ENCODE measurements at regions not wholly inside any gene's neighbourhood (a gene's known extent, or its start where the extent isn't known, plus 50 kb on each side); places are given as distances from the start of the nearest gene placed in this dataset.
"Not testable (repeated sequence)": the region's sequence is repeated elsewhere in the genome, so short reads cannot be mapped to it uniquely, and the experiment has no call there.

DNA sequence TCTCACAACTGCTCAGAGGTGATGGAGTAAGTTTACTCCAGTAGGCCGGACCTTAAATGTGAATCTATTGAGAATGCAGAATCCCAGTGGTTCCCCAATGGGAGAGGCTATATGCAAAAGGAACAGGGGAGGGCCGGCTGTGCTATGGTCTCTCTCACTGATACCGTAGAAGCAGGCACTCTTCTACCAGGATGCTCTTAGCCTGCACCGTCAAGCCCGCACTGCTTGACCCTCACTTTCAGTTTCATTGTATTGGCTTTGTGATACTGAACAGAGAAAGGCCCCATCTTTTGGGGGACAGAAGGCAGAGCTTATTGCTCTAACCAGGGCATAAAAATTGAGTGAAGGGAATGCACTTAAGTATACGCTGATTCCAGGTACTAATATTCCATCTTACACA, 615.0 kb upstream of the RGMB start:
- no peak for DNase-seq

DNA sequence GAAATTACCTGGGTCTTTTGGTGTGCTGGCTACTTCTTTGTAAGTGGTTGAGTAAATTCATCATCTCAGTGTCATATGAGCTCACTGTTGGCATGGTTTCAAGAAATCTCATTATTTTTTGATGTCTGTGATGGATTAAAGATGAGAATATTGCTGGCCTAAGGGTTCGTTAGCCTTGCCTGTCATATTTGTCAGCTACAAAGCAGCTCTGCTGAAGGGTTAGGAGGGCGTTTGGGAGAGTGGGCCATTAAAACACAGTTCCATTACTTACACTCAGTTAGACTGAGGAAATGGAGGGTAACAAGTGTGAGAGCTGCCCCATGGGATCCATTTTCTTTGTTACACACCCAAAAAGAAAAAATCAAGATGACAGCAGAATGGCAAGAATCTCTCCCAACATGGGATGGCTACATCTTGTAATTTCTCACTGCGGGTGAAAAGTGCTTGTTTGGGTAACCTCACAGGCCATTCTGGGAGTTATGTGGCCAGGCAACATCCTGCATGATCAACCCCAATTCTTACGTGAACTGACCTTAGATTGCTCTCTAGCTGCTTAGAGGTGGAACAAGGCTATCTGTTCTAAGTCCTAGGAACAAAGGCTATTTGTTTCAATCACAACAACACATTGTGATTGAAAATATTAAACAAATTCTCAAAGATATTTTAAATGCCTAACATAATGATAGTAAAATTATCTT, 609.5 kb upstream of the RGMB start:
- no peak for DNase-seq

DNA sequence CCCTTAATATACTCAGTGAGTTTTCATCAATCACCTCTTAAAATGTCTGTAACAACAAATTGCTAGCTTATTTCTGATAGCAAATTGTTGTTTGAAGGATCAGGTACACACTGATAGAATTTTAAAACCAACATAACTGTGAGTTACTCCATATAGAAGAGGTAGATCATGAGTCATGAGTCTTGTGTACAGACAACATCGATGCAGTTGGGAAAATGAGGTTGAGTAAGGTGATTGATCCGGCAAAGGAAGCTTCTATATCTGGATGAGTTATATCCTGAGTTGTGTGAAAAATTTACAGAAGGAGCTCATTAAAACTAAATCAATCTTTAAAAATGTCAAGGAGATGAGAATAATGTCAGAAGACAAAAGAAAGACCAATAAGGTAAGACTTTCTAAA, 604.6 kb upstream of the RGMB start:
- no peak for DNase-seq

DNA sequence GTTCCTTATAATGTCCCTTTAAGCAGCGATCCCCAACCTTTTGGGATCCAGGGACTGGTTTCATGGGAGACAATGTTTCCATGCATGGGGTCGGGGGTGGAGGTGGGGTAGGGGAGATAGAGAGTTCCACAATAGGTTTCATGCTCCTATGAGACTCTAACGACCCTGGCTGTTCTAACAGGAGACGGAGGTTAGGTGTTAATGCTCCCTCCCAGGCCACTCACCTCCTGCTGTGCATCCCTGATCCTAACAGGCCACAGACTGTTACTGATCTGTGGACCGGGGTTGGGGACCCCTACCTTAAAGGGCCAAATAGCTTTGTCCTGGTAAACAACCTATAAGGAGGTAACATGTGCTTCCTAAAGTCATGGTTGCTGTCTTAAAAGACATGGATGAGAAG, 602.5 kb upstream of the RGMB start:
- no peak for DNase-seq

DNA sequence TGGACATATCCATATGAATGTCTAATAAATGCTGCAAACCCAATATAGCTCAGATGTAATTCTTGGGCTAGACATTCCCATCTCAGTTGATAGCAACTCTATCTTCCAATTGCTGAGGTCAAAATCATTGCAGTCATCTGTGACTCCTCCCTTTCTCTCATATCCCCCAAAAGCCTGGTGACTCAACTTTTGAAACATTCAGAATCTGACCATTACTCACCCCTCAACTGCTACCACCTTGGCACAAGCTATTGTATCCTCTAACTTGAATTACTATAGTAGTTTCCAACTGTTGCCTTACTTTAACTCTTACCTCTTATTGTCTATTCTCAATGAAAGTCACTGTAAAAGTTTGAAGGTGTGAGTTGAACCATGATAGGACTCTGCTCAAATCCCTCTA, 600.1 kb upstream of the RGMB start:
- no peak for DNase-seq

DNA sequence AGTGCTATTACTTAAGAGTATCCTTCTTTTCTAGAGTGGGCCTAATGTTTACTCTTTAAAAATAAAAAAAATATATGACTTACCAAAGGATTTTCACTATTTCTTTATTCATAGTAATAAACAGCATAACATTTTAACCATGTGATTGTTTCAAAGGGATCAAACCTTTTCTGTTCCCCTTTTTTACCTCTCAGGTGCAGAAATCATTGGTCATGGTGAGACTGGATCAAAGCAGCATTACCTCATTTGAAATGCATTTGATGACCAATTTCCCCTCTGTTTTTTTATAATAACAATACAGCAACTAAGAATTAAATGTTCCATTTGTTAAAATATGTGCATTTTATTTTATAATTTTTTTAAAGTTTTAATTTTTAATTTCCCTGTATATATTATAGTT, 598.0 kb upstream of the RGMB start:
- DNase-seq: no peak

DNA sequence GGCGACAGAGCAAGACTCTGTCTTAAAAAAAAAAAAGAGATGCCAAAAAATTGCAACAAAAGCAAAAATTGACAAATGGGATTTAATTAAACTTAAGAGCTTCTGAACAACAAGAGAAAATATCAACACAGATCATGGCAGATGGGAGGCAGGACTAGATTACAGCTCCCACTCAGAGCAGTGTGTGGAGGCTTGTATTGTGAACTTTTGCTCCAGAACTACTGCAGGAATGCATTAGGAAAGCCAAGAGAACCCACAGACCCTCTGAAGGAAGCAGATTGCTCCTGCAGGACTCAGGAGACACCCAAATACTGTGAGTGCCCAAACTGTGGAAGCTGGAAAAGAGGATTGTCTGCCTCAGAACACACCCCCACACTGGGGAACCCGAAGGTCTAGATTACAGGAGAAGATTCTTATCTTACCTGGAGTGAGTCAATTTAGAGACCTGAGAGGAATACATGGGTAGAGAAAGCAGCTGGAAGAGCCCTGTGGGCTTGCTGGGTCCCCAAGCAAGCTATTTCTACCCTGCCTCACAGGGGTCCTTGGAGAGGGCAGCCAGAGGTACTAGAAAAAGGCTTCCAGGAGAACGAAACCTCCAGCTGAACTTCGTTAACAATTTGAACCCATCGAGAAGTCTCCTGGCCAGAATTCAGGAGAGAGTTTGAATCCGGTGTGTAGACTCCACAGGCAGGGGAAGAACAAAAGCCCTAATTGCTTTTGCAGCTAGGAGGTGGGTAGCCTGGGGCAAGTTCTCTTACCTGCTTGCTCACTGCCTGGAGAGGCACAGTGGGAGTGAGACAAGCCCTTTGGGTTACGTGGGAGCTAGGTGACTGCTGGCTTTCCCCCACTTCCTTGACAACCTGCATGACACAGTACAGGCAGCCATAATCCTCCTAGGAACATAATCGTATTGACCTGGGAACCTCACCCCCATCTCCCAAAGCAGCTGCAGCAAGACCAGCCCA, 593.4 kb upstream of the RGMB start:
- DNase-seq: no peak

DNA sequence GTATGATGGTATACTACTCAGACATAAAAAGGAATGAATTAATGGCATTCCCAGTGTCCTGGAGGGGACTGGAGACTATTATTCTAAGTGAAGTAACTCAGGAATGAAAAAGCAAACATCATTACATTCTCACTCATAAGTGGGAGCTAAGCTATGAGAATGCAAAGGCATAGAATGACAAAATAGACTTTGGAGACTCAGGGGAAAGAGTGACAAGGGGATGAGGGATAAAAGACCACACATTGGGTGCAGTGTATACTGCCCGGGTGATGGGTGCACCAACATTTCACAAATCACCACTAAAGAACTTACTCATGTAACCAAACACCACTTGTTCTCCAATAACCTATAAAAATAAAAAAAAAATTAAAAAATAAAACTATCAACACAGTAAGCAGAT, 587.3 kb upstream of the RGMB start:
- no peak for DNase-seq

DNA sequence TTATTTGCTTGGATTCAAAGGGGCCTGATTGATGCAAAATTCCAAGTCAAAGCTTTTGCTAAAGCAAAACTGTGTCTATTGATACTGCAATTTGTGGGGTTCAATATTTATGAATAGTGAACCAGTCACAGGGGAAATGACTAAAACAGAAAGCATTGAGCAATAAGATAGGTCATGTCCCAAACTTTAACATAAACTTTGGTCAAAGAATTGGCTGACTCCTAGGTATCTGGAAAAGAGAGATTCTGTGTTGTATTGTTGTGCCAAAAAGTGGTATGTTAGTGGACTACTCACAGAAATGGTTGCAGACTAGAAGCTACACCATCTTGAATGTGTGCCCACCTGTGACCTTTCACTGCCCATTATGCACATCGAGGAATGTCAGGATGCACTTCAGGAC, 585.5 kb upstream of the RGMB start:
- no peak for DNase-seq

DNA sequence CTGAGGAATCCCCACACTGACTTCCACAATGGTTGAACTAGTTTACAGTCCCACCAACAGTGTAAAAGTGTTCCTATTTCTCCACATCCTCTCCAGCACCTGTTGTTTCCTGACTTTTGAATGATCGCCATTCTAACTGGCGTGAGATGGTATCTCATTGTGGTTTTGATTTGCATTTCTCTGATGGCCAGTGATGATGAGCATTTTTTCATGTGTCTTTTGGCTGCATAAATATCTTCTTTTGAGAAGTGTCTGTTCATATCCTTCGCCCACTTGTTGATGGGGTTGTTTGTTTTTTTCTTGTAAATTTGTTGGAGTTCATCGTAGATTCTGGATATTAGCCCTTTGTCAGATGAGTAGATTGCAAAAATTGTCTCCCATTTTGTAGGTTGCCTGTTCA, 583.1 kb upstream of the RGMB start:
- DNase-seq: not testable (repeated sequence)

DNA sequence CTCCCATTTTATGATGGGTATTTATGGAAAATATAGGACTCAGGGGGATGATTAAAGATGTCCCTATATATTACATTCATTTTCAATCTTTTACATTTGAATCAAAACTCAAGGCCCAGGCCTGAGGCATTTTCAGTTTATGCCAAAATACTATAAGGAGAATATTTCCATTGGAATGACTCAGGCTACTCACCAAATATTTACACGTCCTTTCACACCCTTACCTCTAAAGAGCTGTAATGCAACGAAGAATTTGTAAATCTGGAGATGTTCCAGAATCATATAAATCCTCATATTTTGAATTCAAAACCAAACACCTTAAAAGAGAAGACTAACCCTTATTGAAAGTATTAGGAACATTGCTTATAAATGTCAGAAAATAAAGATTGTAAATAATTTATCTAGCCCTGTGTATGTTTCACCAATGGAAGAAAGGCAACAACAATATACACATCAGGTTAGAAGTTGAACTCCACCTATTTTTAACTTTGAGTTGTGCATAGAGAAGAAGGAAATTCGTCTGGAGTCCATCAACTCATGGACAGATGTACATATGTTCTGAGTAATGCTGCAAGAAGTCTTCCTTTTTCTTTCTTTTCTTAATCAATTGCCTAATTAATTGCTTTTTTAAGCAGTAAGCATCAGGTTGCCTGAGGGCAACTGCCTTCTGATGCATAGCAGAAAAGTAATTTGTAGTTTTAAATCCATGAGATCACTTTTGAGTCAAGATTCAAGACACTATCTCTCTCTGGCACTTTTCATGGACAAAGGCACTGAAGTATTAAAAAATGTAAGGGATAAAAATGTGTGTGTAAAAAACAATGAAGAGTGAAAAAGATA, 579.3 kb upstream of the RGMB start:
- no peak for DNase-seq

DNA sequence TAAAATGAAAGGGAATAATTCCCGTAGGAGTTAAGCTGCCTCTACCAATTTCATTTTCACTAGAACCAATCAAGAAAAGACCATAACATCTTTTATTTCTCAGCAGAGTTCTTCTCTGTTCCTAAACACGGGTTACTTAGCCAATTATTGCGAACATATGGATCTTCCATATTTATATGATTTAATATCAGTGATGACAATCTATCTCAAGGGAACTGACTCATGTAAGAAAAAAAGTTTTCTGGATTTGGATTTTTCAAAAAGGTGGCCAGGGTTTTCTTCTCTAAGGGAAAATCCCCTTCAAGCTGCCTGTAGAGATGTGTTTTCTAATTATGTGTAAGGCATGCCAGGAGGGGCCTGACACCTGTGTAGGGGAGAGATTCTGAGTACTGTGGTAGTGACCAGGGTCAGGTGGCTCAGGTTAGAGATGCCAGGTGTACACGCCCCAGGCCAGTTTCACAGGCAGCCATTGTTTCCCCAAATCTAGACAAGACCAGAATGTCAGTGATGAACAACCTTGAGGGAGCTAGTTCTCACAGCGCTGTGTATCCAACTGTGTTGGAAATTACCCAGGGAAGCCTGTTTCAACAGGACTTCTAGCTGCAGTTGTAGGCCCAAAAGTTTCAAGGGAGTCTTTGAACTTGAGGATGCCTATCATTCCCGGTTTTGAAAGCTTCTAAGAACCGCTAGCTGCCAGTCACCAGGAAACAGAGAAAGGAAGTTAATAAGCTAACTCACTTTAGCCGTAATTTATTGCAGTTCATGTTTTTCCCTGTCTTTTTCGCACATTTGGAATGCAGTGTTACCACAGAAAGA, 572.5 kb upstream of the RGMB start:
- no peak for DNase-seq

DNA sequence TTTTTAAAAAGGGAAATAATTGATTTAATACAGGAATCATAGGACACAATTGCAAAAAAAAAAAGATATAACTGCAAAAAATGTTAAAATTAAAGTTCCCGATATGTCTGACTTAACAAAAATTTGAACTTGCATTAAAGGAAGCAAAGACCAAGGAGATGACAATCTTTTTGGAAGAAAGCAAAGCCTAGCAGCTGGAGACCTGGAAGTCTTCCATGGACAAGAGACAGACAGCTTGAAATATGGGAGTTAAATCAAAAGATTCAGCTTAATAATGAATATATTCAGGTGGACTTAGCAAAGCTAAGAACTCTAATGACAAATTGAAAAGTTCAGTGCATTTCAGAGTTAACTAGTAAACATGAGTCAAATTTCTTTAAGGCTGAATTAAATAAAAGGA, 568.7 kb upstream of the RGMB start:
- DNase-seq: no peak

DNA sequence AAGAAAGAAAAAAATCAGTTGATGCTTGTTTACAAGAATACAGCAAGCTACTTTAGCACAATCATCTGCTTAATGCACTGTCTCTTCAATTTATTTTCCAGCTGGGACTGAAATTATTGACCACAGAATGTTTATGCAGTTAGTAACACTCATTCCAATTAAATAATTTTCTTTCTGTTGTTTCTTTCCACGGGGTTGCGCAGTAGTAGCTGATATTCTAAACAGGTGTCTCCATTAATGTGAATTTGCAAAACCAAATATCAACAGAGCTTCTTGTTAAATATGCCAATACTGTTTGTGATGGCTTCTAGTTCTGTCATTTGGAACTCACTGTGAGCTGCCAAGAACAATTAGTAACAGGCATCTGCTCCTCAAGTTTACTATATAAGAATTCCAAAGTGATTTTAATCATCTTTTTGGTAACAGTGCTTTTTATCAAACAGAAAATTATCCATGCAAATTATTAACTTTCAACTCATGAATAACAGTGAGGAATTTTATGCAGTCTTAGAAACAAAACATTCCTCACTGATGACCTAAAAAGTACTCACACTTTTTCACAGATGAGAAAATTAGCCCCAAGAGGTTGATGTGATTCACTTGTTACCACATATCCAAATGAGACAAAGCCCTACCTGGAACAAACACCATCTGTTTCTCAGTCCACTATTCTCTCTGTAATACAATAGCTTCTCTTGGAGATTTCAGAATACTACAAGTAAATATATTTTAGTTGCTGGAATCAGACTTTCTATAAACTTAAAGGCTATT, 567.6 kb upstream of the RGMB start:
- DNase-seq: no peak

DNA sequence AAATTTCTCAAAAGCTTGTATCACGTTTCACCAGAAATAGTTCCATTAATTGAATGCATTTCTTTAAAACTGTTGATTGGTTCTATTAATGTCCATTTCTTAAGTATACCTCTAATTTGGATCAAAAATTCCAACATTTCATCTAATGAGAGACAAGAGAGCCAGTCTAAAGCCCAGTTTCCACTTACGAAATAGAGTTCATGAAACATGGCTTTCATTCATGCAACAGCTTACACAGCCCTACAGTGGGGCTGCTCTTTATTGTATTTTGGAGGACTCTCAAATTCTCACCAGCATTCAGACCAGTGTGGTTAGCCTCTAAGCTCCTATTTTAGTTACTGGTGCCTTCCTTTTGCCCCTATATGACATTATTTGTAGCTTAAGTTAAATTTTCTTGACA, 566.9 kb upstream of the RGMB start:
- DNase-seq: no peak

DNA sequence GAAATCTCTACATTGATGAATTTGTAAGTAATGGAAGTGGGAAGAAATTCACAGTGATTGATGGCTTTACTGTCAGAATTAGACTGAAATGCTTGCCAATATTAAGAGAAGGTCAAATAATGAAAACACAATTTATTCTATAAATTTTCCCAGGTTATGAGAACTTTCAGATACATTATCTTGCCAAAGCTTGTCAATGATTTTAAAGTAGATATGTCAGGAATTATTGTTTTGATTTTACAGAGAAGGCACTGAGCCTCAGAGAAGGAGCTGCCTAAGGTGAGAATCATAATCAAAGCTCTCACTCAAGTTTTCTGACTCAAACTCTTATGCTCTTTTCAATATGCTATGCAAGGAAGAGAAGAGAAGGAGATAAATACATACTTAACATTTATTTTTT, 564.0 kb upstream of the RGMB start:
- no peak for DNase-seq

DNA sequence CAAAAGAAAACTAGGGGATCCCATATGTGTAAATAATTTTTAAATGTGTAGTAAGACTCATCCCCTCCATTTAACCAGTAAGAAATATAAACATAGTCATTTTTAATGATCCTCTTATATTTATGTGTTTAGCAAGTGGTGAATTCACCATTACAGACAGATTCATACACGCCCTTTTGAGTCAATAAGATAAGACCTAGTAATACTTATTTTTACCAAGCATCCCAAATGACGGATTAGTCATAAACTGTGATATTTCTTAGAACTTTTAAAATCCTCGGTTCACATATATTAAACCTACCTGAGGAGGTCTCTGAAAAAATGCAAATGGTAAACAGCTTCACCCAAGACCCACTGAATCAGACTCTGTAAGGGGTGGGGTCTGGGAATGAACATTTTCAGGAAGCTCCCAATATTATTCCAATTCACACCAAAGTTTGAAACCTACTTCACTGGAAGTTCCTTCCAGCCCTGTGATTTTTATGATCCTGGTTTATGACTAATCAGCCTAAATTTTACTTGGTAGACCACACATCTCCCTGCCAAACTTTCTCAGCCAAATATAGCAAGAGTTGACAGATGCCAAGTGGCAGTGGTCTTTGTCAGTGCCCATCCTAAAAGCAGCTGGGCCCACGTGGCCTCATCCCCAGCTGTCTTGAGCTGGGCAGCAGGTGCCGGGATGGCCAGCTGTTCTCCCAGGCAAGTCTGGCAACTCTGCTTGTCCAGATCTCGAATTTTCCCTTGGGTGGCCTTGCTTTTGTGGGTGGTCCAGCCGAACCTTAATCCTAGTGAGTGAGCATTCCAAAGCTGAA, 559.0 kb upstream of the RGMB start:
- no peak for DNase-seq

DNA sequence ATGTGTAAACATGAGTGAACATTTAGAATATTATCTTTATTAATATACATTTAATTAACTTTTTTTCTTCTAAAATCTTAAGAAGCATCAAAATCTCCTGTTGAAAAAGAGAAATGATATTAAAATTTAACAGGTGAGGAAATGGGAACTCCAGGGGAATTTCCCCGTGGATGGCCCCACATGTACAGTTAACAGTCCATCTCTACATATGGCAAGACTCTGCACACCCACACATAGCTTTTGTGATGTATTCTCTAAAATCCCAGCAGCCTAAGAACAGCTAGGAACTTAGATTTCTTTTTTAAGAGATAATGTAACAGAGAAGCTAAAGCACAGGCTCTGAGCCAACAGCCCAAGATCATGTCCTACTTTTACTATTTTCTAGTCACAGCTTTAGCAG, 556.3 kb upstream of the RGMB start:
- no peak for DNase-seq

DNA sequence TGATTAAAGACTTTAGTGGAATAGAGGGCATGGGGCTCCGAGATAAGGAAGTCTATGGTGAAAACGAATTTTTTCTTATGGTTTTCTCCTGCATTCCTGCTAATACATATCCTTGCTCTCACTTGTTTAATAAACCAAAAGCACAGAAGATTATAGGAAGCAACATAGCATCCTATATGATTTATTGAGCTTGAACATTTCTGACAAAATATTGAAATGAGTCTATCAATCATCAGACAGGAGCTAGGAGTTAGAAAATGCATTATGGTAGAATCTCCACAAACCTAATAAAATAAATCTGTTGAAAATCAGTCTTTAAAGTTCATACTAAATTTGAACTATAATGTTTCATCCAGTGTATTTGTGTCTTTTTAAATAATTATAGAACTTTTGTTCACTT, 554.6 kb upstream of the RGMB start:
- DNase-seq: no peak

DNA sequence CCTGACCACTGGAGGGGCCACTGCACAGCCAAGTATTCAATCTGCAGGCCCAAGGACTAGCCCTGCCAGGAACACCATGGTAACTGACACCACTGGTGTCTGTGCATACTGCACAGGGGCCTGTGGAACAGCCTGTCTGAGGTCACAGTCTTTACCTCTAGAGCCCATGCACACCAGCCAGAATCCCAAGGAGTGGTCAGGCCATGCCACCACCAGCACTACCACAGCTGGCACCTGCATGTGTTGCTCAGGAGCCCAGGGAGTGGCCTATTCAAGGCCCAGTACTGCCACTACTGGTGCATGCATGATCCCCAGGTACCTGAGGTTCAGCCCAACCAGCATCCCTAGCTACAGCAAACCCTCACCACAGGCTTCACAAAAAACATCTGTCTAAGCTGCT, 546.0 kb upstream of the RGMB start:
- no peak for DNase-seq

DNA sequence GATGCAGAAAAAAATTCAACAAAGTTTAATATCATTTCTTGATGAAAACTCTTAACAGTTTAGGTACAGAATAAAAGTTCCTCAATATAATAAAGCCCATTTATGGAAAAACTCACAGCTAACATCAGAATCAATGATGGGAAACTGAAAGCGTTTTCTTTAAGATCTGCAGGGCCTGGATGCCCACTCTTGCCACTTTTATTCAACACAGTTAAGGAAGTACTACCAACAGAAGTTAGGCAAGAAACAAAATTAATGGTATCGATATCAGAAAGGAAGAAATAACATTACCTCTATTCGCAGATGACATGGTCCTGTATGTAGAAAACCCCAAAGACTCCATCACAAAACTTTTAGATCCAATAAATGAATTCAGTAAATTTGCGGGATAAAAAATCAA, 542.4 kb upstream of the RGMB start:
- no peak for DNase-seq

All from activated CD4-positive, alpha-beta T cell treated with anti-CD3 and anti-CD28 coated beads, Interleukin-2, amount 50 U/mL, for 48 hours (primary cell).